GM19324 (cell line): ENCODE measurements at regions not wholly inside any gene's neighbourhood (a gene's known extent, or its start where the extent isn't known, plus 50 kb on each side); places are given as distances from the start of the nearest gene placed in this dataset.

Experiments
- ATAC-seq: cut with Tn5 transposase; IDR thresholded peaks from one replicate; pipeline ENCODE4 v1.9.1; 2021; ENCODE audit warnings: mild to moderate bottlenecking, moderate library complexity; ENCODE audit not compliant: unreplicated experiment, low FRiP score

DNA sequence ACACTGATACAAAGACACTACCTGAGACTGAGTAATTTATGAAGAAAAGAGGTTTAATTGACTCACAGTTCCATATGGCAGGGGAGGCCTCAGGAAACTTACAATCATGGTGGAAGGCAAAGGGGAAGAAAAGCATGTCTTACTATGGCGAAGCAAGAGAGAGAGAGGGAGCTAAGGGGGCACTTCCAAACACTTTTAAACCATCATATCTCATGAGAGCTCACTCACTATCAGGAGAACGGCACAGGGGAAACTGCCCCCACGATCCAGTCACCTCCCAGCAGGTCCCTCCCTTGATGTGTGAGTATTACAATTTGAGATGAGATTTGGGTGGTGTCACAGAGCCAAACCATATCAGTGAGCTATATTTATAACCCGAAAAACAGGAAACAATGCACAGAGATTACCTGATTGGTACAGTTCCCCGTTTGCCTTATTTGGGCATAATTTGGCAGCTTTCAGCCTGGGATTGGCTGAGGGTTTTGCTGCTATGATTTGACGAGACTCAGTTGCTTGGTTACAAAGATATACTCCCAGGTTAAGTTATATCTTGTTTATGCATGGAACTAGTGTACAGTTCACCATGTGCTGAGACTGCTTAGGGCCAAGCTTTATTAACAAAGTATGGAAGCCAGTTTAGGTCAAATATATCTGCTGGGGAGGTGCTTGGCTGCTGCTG, 184.2 kb downstream of the NR2F2 start:
- ATAC-seq: no peak

- ATAC-seq: no peak
These were observed 184.9 kb downstream of the NR2F2 start for GRCh38 chr15:96515371-96515770.

GRCh38 chr15:96521386-96521785, 190.9 kb downstream of the NR2F2 start:
- no peak for ATAC-seq

DNA sequence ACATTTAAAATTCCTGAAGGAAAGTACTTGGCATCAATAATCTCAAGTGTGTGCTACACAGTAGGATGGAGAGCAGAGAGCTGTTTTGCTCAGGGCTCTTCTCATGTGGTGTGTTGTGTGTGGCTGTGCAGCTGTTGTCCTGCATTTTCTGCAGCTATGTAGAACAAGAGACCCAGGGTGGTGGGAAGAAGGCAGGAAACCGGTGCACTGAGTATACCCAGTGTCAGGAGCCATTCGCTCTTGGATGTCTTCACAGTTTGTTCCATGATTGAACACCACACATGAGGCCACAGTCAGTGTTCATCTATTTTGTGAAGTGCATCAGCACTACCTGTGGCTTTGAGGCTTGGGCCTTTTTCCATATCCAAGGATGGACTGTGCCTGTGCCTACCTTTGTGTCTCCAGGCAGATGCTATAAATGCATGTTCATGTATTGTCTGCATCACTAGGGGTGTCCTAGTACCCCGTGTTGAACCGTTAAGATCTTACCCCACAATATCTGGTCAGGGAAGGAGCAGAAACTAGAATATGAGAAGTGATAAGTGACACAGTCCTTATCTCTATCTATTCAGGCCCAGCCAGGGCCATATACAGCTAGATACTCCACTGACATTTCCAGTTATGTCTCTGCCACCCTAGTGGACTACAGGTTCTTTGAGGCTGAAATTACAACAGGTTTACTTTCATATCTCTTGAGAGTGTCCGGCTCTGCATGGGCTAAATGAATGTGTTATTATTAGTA, 194.3 kb downstream of the NR2F2 start:
- no peak for ATAC-seq

DNA sequence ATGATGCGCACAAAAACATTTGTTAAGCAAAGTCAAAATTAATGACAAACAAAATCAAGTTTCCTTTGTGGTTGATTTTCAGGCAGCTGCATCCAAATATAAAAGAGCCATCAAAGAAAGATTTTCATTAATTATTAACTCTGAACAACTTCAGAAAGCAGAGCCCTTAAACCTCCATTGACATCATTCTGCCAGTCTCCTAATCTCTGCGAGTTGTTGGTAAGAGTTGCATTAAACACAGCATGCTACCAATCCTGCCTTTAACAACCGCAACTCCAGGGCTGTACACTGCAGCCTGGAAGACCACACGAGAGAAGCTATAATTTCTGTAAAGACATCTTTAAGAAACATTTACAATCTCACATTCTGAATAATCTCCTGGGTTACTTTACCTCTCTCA, 204.6 kb downstream of the NR2F2 start:
- no peak for ATAC-seq

- no peak for ATAC-seq
These were observed 208.0 kb downstream of the NR2F2 start for GRCh38 chr15:96538491-96538890.

GRCh38 chr15:96540283-96540682, 209.8 kb downstream of the NR2F2 start:
- ATAC-seq: no peak

GRCh38 chr15:96542130-96542770, 211.8 kb downstream of the NR2F2 start:
- ATAC-seq: no peak

DNA sequence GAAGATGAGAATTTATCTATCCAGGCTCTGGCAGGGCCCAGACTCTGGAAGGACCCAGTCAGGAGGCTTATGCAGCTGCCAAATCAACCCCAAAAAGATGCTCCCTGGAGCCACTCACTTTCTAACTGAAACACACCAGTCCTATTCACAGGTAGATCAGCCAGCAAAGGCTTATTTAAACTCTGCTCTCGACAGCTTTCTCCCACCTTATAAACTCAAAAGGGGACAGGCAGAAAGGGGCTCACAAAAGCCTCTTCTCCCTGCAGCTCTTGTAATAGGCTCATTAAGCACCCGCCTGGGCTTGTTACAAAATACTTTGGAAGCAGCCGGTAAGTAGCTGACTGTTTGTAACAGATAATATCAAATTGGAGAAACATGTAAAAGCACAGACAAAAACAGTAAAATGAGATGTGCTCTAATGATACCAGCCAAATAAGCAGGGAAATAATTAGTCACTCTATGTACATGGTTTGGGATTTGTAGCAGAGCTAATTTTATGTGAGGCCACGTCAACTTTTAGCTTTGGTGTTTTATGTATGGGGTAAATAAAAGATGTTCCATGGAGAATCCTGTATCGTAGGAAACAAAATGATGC, 213.8 kb downstream of the NR2F2 start:
- ATAC-seq: no peak

DNA sequence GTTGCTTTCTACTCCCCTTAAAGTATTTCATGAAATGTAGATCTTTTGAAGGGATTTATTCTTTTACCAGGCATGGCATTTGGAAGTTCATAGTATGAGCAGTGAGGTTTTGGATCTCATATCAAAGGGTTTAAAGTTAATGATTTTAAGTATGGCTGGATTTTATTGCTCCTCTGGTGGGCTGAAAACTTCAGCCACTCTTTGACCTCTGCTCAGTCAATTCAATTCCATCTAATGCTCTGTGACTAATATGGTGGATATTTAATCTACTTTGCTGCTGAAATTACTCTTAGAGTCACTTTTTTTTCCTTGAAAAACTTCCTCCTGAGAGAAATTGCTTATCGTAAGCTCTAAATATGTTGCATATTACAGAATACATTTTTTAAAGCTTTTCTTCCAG, 218.6 kb downstream of the NR2F2 start:
- no peak for ATAC-seq

DNA sequence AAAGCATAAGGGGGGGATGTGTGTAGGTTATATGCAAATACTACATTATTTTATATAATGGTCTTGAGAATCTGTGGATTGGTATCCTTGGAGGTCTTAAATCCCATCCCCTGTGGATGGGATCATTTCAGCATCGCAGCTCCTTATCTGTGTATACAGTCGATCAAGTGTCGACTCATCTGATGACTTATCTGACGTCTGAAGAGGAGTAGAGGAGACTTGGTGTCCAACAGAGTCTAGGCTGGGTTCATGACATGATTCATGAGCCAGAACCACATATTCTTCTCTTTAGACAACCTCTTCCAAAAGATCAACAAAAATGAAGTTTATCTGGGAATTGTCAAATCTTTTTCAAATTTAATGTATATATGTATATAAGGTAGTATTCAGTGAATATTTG, 220.7 kb downstream of the NR2F2 start:
- no peak for ATAC-seq

GRCh38 chr15:96551722-96552121, 221.2 kb downstream of the NR2F2 start:
- ATAC-seq: no peak

DNA sequence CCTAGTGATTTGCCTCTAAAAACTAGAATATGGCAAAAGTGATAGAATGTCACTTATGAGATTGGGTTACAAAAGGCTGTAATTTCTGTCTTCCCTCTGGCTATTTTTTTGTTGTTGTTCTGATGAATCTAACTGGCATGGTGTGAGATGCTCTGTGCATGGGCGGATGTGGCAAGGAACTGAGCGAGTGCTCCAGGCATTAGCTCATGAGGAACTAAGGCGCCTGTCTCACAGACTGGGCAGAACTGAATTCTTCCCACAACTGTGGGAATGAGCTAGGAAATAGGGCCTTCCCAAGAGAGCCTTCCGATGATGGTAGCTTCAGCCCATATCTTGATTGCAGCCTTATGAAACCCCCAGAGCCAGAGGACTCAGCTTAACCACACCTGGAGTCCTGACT, 222.5 kb downstream of the NR2F2 start:
- no peak for ATAC-seq

GRCh38 chr15:96553451-96553850, 223.0 kb downstream of the NR2F2 start:
- no peak for ATAC-seq

GRCh38 chr15:96553931-96554330, 223.4 kb downstream of the NR2F2 start:
- ATAC-seq: no peak

- ATAC-seq: no peak
These were observed 224.0 kb downstream of the NR2F2 start for GRCh38 chr15:96554541-96554940.

- ATAC-seq: no peak
These were observed 228.6 kb downstream of the NR2F2 start for GRCh38 chr15:96559087-96559486.

DNA sequence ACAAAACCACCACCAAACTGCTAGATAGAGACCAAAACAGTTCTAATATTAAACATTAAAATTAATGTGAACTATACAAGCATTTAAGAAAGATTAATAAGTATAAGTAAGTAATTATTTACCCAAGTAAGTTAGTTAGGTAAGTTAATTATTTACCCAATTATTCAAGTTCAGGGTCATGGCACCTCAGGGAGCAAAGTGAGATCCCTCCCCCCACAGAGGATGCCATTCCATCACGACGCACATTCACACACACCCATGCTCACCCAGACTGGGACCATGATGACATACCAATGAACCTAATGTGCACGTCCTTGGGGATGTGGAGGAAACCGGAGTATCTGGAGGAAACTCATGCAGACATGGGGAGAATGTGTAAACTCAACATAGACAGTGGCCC, 229.1 kb downstream of the NR2F2 start:
- ATAC-seq: no peak

DNA sequence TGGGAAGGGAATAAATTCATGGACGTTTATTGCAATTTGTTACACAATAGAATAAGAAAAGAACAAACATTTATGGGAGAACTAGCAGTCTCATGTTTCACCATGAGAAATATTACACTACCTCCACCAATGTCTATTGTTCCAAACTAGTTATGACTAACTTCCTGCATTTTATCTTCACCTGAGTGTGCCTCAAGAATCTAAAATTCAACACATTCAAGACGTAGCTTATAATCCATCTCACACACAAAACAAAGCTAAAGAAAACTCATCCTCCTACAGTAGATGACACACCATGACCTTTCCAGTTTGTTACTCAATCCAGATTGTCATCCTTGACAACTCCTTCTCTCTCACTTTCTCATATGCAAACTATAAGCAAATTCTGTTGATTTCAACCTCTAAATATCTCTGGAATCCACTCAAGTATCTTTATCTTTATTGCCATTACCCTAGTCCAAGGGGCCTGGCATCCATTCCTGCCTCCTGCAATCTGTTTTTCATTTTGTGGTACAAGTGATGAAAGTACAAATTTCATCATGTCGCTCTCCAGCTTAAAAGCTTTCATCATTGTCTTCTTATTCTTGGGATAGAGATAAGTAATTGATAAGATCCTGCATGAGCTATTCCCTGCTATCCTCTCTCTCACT, 229.9 kb downstream of the NR2F2 start:
- ATAC-seq: no peak

GRCh38 chr15:96561593-96561992, 231.1 kb downstream of the NR2F2 start:
- no peak for ATAC-seq

DNA sequence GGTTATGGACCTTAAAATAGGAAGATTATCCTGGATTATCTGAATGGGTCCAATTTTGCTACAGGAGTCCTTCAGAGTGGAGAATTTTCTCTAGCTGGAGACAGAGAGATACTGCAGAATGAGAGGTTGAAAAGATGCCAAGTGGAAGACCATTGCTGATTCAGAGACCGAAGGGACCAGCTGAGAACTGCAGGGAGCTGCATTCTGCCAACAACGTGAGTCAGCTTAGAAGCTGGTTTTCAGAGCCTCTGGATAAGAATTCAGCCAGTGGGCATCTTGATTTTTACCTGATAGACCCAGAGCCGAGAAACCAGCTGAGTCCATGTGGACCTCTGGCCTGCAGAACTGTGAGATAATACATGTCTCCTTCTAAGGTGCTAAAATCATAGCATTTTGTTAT, 234.0 kb downstream of the NR2F2 start:
- ATAC-seq: no peak
